Heart right ventricle (tissue), 16 donors: ENCODE measurements at regions not wholly inside any gene's neighbourhood (a gene's known extent, or its start where the extent isn't known, plus 50 kb on each side); places are given as distances from the start of the nearest gene placed in this dataset.

Experiments used
- ATAC-seq, 8 donors: fragments of 200-7000 bp; cut with Tn5 transposase; one replicate each; pipeline ENCODE4 v1.9.1; 2020; ENCODE audit warnings: mild to moderate bottlenecking in 8 of 8, moderate library complexity in 8 of 8, moderate number of reproducible peaks in 1 of 8
- DNase-seq, 2 donors: peaks; one replicate each; pipeline ENCODE4 v3.0.0-alpha.2; 2020
- H3K27ac ChIP-seq, 10 donors: fragments of 200-600 bp; sonication (generic) in 2 of 10; one replicate each; pipeline versions ENCODE4 v1.5.0 to v1.8.0; 2020 to 2022; ENCODE audit warnings: mild to moderate bottlenecking in 3 of 10
- H3K27me3 ChIP-seq, 7 donors: fragments of 200-600 bp; one replicate each; pipeline ENCODE4 v1.8.0; 2021 to 2022; ENCODE audit warnings: mild to moderate bottlenecking in 2 of 7
- H3K36me3 ChIP-seq, 9 donors: fragments of 200-600 bp; sonication (generic) in 1 of 9; one replicate each; pipeline versions ENCODE4 v1.5.0 to v1.8.0; 2020 to 2022; ENCODE audit warnings: mild to moderate bottlenecking in 2 of 9
- H3K4me1 ChIP-seq, 9 donors: fragments of 200-600 bp; sonication (generic) in 1 of 9; one replicate each; pipeline versions ENCODE4 v1.5.0 to v1.8.0; 2020 to 2022; ENCODE audit warnings: mild to moderate bottlenecking in 4 of 9
- H3K4me3 ChIP-seq, 10 donors: fragments of 200-600 bp; sonication (generic) in 2 of 10; one replicate each; pipeline versions ENCODE4 v1.5.0 to v1.8.0; 2020 to 2022; ENCODE audit warnings: mild to moderate bottlenecking in 7 of 10, moderate library complexity in 2 of 10
- H3K9me3 ChIP-seq, 11 donors: fragments of 200-600 bp in 10 of 11; sonication (generic) in 2 of 11; one replicate each; pipeline versions ENCODE4 v1.5.0 to v1.8.0; 2013 to 2022; ENCODE audit warnings: mild to moderate bottlenecking in 2 of 11, control low read depth in 1 of 11, moderate library complexity in 1 of 11
- CTCF ChIP-seq, 9 donors: fragments of 200-600 bp; sonication (generic) in 2 of 9; IDR thresholded peaks; one replicate each; pipeline versions ENCODE4 v1.5.0 to v1.8.0; 2021 to 2022; ENCODE audit warnings: antibody characterized with exemption in 9 of 9, mild to moderate bottlenecking in 5 of 9, moderate library complexity in 1 of 9
- WGBS, 2 donors: extraction: QIAGEN DNeasy Blood & Tissue Kit; methylation state at CpG; one replicate each; pipeline ENCODE4 v1.1.7; 2013; ENCODE audit warnings: inconsistent platforms in 1 of 2; 5-methylcytosine and 5-hydroxymethylcytosine counted together
- intact Hi-C, 10 donors: fragments of 100-400 bp; cut with DNase I; formaldehyde crosslinking; loops; one replicate each; pipeline versions ENCODE4 v1.11.1 to v1.14.2; 2022
- donor health status: Arrhythmogenic right ventricular cardiomyopathy.
- donor health status: ischemic (EF 13 %, LVEDD 7.1; RV severe dilation, severe dysfunction).
- donor health status: healthy with polysubstance abuse.
- donor health status: DM: no; HTN: yes; CAD: no.
- donor health status: DM: no; HTN: no; CAD: no.
- donor health status: ischemic (EF 25% LVEDD 6.9; RV normal size, moderate dysfunction).
- donor health status: ischemic (EF 25% LVEDD 5.7; RV mildly dilated, moderate dysfunction).
- donor health status: healthy.
- donor health status: DM: yes; HTN: yes; CAD: no.
- donor health status: Ischemic cardiomyopathy.
- donor health status: ischemic (EF 35%, LVEDD 5.7; RV mildly dilated, moderate dysfunction).
- donor health status: nonischemic (EF 11% LVEDD 7.7; RV severe dilation, severe dysfunction).
- donor health status: DM: yes; HTN: yes; CAD: no.
- donor health status: PGD.
- donor health status: ischemic (EF 29% LVEDD 5.4; RV normal size, mild dysfunction).
- donor health status: nonischemic (EF 23%, LVEDD 6.1; RV moderate dilation, normal function).

- H3K36me3 ChIP-seq: no peaks in the 10 kb centered on the region
- ATAC-seq (no peak), DNase-seq (no peak)
- no peaks in the 10 kb centered on the region for H3K4me1 ChIP-seq
- peaks cover 0 to 37% (median 12%) of the 10 kb centered on the region in 11 donors for H3K9me3 ChIP-seq
- 84 to 92% methylated on average over 1 of the region's 1 CpG for WGBS, 2 donors
- H3K27me3 ChIP-seq: no peaks in the 10 kb centered on the region
- TF ChIP-seq CTCF (IDR thresholded peaks at IDR 0.05): no peak
- intact Hi-C loops: no loop called here
- H3K4me3 ChIP-seq: no peak overlapping the region
- H3K27ac ChIP-seq: no peak overlapping the region
Measured at GRCh38 chr14:40476005-40476404, 1043.8 kb upstream of the FBXO33 start.

- DNase-seq: no peak
- 66 to 69% methylated on average over 1 of the region's 1 CpG for WGBS, 2 donors
- Histone ChIP-seq H3K27ac (no peak overlapping the region), H3K4me3 (no peak overlapping the region), H3K9me3 (peaks cover 0 to 65% (median 6%) of the 10 kb centered on the region in 11 donors), H3K4me1 (no peaks in the 10 kb centered on the region), H3K36me3 (no peaks in the 10 kb centered on the region), H3K27me3 (no peaks in the 10 kb centered on the region)
- ATAC-seq: no peak
- no peak for TF ChIP-seq CTCF (IDR thresholded peaks at IDR 0.05)
- intact Hi-C loops: no loop called here
Measured at GRCh38 chr14:40467969-40468368, 1035.7 kb upstream of the FBXO33 start.

GRCh38 chr14:40464531-40464930 lies 1032.3 kb upstream of the FBXO33 start:
- DNase-seq (no peak), ATAC-seq (no peak)
- intact Hi-C loops: no loop called here
- Histone ChIP-seq H3K36me3 (no peaks in the 10 kb centered on the region), H3K4me3 (no peak overlapping the region), H3K9me3 (peaks cover 0 to 51% (median 6%) of the 10 kb centered on the region in 11 donors), H3K27me3 (no peaks in the 10 kb centered on the region), H3K4me1 (no peaks in the 10 kb centered on the region), H3K27ac (no peak overlapping the region)
- no peak for TF ChIP-seq CTCF (IDR thresholded peaks at IDR 0.05)
- 97 to 100% methylated on average over 2 of the region's 2 CpGs for WGBS, 2 donors

GRCh38 chr14:40463886-40464285 lies 1031.7 kb upstream of the FBXO33 start:
- ATAC-seq (no peak), DNase-seq (no peak)
- no peaks in the 10 kb centered on the region for H3K27me3 ChIP-seq
- no peak overlapping the region for H3K4me3 ChIP-seq
- no peaks in the 10 kb centered on the region for H3K4me1 ChIP-seq
- no peak overlapping the region for H3K27ac ChIP-seq
- H3K36me3 ChIP-seq: no peaks in the 10 kb centered on the region
- no peak for TF ChIP-seq CTCF (IDR thresholded peaks at IDR 0.05)
- 83 to 87% methylated on average over 6 of the region's 6 CpGs for WGBS, 2 donors
- intact Hi-C loops: no loop called here
- peaks cover 0 to 45% (median 6%) of the 10 kb centered on the region in 11 donors for H3K9me3 ChIP-seq
